Cardiac fibroblast (primary cell): ENCODE measurements at regions not wholly inside any gene's neighbourhood (a gene's known extent, or its start where the extent isn't known, plus 50 kb on each side); places are given as distances from the start of the nearest gene placed in this dataset.

Source experiments
- DNase-seq, 2 donors: peaks; one replicate each; pipeline versions ENCODE4 v3.0.0 to v3.0.0-alpha.2; 2010; ENCODE audit warnings: low read depth in 2 of 2
- H3K4me3 ChIP-seq, 2 donors: replicated peaks in 1 of 2; 1 replicate in 1 of 2; 2 replicates in 1 of 2; pipeline ENCODE4 v1.5.1; 2011; ENCODE audit warnings: low read depth in 2 of 2, low read length in 2 of 2, mild to moderate bottlenecking in 2 of 2, moderate library complexity in 1 of 2
- TF ChIP-seq, protein P1 (sequence below): IDR thresholded peaks from one replicate; pipeline ENCODE4 v1.5.1; 2011; ENCODE audit warnings: low read depth, mild to moderate bottlenecking, low read length, inconsistent platforms

DNA sequence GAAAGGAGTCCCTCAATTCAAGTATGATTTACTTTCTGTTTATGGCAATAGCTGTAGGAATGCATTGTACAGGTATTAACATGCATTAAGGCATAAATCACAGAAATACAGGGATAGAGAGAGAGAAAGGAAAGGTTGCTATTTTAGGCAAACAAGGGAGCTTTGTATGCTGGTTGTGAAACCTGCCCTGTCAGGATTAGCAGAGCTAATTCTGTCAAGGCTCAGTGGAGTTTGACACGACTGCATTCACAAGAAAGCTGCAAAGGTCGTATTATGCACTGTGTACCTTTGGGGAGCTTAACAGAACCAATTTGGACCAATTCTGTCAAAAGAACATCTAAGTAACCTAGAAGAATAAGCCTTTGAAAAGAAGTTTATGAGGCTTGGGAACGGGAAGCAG, 239.3 kb downstream of the GRIA2 start:
- no peak for DNase-seq
- H3K4me3 ChIP-seq, result no peak overlapping the region

DNA sequence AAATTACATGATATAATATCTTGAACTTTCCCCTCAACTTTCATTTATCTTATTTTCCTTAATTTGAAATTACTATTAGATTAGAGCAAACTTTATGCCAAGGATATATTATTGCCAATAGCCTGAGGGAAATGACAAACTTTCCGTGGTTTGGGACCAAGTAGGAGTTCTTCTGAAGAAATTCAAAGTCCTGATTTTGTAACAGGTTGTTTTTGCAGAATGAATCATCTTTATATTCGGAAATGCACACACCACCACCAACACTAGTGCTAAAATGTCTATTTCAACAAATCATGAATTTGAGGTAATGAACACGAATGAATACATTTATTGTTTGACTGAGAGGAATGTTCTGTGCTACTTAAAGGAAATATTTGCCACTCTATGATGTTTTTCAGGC, 226.7 kb downstream of the GRIA2 start:
- no peak overlapping the region for H3K4me3 ChIP-seq
- TF ChIP-seq, protein P1, sequence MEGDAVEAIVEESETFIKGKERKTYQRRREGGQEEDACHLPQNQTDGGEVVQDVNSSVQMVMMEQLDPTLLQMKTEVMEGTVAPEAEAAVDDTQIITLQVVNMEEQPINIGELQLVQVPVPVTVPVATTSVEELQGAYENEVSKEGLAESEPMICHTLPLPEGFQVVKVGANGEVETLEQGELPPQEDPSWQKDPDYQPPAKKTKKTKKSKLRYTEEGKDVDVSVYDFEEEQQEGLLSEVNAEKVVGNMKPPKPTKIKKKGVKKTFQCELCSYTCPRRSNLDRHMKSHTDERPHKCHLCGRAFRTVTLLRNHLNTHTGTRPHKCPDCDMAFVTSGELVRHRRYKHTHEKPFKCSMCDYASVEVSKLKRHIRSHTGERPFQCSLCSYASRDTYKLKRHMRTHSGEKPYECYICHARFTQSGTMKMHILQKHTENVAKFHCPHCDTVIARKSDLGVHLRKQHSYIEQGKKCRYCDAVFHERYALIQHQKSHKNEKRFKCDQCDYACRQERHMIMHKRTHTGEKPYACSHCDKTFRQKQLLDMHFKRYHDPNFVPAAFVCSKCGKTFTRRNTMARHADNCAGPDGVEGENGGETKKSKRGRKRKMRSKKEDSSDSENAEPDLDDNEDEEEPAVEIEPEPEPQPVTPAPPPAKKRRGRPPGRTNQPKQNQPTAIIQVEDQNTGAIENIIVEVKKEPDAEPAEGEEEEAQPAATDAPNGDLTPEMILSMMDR, result no peak
- DNase-seq, result peak in 1 of 2 donors; percentile 0

More for the DNA sequence above, 239.3 kb downstream of the GRIA2 start:
- TF ChIP-seq, protein P1, result no peak

DNA sequence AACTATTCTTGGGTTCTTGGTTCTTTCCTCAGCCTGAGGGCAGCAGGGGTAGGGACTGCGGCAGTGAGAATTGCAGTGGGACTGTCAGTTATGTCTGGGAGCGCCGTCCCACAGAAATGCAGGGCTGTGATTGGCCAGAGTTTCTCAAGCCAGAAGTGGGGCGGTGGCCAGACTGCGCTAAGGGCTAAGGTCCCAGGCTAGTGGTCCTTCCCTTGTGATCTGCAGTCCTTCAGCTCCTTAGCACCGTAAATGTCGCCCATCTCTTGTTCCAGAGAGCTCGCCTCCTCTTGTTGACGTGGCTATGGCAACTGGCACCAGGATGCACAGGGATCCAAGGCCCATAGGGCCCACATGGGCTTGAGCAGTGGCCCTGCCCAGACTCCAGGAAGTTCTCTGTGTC, 223.5 kb downstream of the GRIA2 start:
- TF ChIP-seq, protein P1, result no peak
- no peak overlapping the region for H3K4me3 ChIP-seq
- DNase-seq, result no peak

DNA sequence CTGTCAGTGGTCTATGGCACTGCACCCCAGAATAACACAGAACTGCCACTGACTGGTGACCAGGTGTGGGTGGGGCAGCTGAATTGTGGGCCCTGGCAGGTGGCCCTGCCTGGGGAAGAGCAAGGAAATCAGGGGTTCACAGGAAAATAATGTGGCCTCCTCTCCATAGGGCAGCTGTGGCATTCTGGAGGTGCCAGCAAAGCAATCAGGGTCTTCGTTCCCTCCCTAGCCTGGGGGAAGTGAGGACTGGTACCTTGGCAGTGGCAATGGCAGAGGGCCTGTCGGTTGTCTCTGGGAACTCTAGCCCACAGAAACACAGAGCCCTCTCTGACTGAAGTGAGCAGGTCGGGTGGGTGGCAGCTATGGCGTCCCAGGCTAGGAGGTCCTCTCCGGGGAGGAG, 223.0 kb downstream of the GRIA2 start:
- TF ChIP-seq, protein P1, result no peak

DNA sequence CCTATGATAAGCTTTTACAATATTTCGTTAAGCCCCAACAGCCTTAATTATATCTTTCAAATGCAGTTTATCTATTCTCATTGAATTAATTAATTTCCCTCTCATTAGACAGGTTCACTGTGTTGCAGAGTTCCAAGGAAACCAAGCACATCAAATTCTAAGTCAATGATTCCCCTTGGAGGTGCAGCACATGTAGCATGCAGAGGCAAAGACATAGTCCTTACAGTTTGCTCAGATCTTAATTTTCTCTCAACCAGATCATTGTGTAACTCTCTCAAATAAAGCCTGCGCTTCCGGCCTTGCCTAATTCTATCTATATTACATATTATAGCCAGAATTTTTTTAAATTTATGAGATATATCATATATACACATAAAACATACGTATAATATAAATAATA, 205.4 kb downstream of the GRIA2 start:
- TF ChIP-seq, protein P1, result no peak
- H3K4me3 ChIP-seq, result no peak overlapping the region
- no peak for DNase-seq

More for the DNA sequence above, 223.0 kb downstream of the GRIA2 start:
- no peak overlapping the region for H3K4me3 ChIP-seq
- no peak for DNase-seq

DNA sequence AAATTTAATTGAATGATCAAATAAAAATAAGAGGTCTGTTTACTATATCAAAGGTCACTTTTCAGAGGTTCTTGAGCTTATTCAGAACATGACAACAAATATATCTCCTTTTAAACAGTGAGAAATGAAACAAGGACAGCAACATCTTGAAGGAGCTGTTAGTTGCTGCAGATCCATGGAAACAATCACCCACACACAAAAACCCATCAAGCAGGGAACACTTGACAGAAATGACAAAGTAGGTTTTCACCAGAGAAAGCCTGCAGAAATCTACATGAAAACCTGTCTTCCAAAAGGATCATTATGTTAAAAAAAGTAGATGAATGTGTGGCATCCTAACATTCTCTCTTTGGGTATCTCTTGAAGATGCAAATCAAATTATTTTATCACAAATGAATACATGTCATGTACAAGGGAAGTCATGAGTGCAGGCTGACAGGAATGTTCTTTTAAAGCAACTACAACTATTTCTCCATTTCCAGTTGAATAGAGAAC, 203.0 kb downstream of the GRIA2 start:
- DNase-seq, result no peak
- TF ChIP-seq, protein P1, result no peak
- no peak overlapping the region for H3K4me3 ChIP-seq

DNA sequence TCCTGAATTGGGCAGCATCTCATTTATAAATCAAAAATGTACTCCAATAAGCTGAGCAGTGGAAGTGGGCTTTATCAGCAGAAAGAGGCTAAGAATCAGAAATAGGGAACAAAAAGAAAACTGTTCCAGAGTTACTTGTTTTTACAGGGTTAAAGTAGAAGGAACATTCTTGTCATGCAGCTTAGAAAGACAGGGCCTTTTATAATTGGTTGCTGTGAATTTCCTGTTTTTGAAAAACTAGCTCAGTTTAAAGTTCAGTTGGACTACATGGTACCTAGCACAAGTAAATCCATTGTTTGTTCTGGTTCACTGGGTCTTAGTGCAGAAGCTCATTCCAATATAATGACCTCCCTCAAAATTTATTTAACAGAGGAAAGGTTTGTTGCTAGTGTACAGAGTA, 200.8 kb downstream of the GRIA2 start:
- TF ChIP-seq, protein P1, result no peak
- DNase-seq, result no peak

More for the DNA sequence above, 200.8 kb downstream of the GRIA2 start:
- H3K4me3 ChIP-seq, result no peak overlapping the region
